COLO668 (cell line): ENCODE measurements at regions not wholly inside any gene's neighbourhood (a gene's known extent, or its start where the extent isn't known, plus 50 kb on each side); places are given as distances from the start of the nearest gene placed in this dataset.

Experiments used
- DNase-seq: peaks from one replicate; lab custom pipeline; 2025; ENCODE audit not compliant: unreplicated experiment; lab: John Stamatoyannopoulos, UW

- DNase-seq: no peak
Observed at GRCh38 chr10:36129051-36129450, 487.0 kb upstream of the FZD8 start.

GRCh38 chr10:36126076-36126475 is 484.0 kb upstream of the FZD8 start:
- DNase-seq: no peak

- no peak for DNase-seq
Observed at GRCh38 chr10:36119455-36119854, 477.4 kb upstream of the FZD8 start.

- DNase-seq: no peak
Observed at GRCh38 chr10:36118314-36118713, 476.2 kb upstream of the FZD8 start.

- no peak for DNase-seq
Observed at GRCh38 chr10:36117890-36118289, 475.8 kb upstream of the FZD8 start.

- DNase-seq: no peak
Observed at GRCh38 chr10:36117231-36117630, 475.1 kb upstream of the FZD8 start.

- DNase-seq: no peak
Observed at GRCh38 chr10:36116731-36117130, 474.6 kb upstream of the FZD8 start.

- DNase-seq: no peak
Observed at GRCh38 chr10:36116040-36116439, 473.9 kb upstream of the FZD8 start.

- no peak for DNase-seq
Observed at GRCh38 chr10:36115364-36115763, 473.3 kb upstream of the FZD8 start.

GRCh38 chr10:36114913-36115312 is 472.8 kb upstream of the FZD8 start:
- no peak for DNase-seq

- no peak for DNase-seq
Observed at GRCh38 chr10:36114141-36114540, 472.0 kb upstream of the FZD8 start.

- no peak for DNase-seq
Observed at GRCh38 chr10:36111676-36112075, 469.6 kb upstream of the FZD8 start.

GRCh38 chr10:36110097-36110496 is 468.0 kb upstream of the FZD8 start:
- DNase-seq: no peak

GRCh38 chr10:36109399-36110023 is 467.4 kb upstream of the FZD8 start:
- no peak for DNase-seq

GRCh38 chr10:36097696-36098095 is 455.6 kb upstream of the FZD8 start:
- no peak for DNase-seq

- DNase-seq: no peak
Observed at GRCh38 chr10:36096576-36096975, 454.5 kb upstream of the FZD8 start.

GRCh38 chr10:36094096-36094495 is 452.0 kb upstream of the FZD8 start:
- no peak for DNase-seq

GRCh38 chr10:36092116-36092515 is 450.0 kb upstream of the FZD8 start:
- no peak for DNase-seq

- no peak for DNase-seq
Observed at GRCh38 chr10:36091007-36091406, 448.9 kb upstream of the FZD8 start.

- DNase-seq: no peak
Observed at GRCh38 chr10:36089790-36090440, 447.8 kb upstream of the FZD8 start.

GRCh38 chr10:36087006-36088005 is 445.2 kb upstream of the FZD8 start:
- no peak for DNase-seq

GRCh38 chr10:36075196-36075595 is 433.1 kb upstream of the FZD8 start:
- DNase-seq: no peak
